Spleen (tissue), 11 donors: ENCODE measurements at regions not wholly inside any gene's neighbourhood (a gene's known extent, or its start where the extent isn't known, plus 50 kb on each side); places are given as distances from the start of the nearest gene placed in this dataset.
A peak's percentile ranks its signal among the peaks of the same experiment; 100 is the strongest.

Source experiments
- DNase-seq: peaks from one replicate; pipeline ENCODE4 v3.0.0-alpha.2; 2020
- H3K27ac ChIP-seq, 8 donors: fragments of 200-600 bp; sonication (generic) in 7 of 8; 1 replicate in 4 of 8; 2 replicates in 4 of 8; pipeline versions ENCODE4 v1.5.0 to v1.8.0; 2016 to 2021; ENCODE audit warnings: inconsistent platforms in 4 of 8, mild to moderate bottlenecking in 4 of 8, moderate library complexity in 1 of 8
- H3K27me3 ChIP-seq, 7 donors: fragments of 200-600 bp; sonication (generic) in 6 of 7; replicated peaks in 1 of 7; 1 replicate in 4 of 7; 2 replicates in 3 of 7; pipeline versions ENCODE4 v1.5.0 to v1.8.0; 2016 to 2021; ENCODE audit warnings: inconsistent platforms in 3 of 7, mild to moderate bottlenecking in 1 of 7
- H3K36me3 ChIP-seq, 6 donors: fragments of 200-600 bp; sonication (generic) in 5 of 6; 1 replicate in 4 of 6; 2 replicates in 2 of 6; pipeline versions ENCODE4 v1.5.0 to v1.8.0; 2016 to 2021; ENCODE audit warnings: inconsistent platforms in 2 of 6
- H3K4me1 ChIP-seq, 6 donors: fragments of 200-600 bp; sonication (generic) in 5 of 6; 1 replicate in 3 of 6; 2 replicates in 3 of 6; pipeline versions ENCODE4 v1.5.0 to v1.8.0; 2016 to 2021; ENCODE audit warnings: inconsistent platforms in 3 of 6
- H3K4me3 ChIP-seq, 8 donors: fragments of 200-600 bp; sonication (generic) in 7 of 8; 1 replicate in 4 of 8; 2 replicates in 4 of 8; pipeline versions ENCODE4 v1.5.0 to v1.8.0; 2016 to 2021; ENCODE audit warnings: inconsistent platforms in 4 of 8, mild to moderate bottlenecking in 4 of 8, moderate library complexity in 2 of 8
- H3K9me3 ChIP-seq, 8 donors: fragments of 200-600 bp; sonication (generic) in 7 of 8; 1 replicate in 4 of 8; 2 replicates in 4 of 8; pipeline versions ENCODE4 v1.5.0 to v1.8.0; 2016 to 2021; ENCODE audit warnings: inconsistent platforms in 4 of 8
- CTCF ChIP-seq, 11 experiments: fragments of 200-600 bp in 7 of 11; fragments of 450-650 bp in 4 of 11; sonication (generic) in 4 of 11; IDR thresholded peaks in 8 of 11; conservative IDR thresholded peaks in 3 of 11; 1 replicate in 7 of 11; 2 replicates in 4 of 11; pipeline versions ENCODE4 v1.4.0 to v1.8.0; 2016 to 2021; ENCODE audit warnings: antibody characterized with exemption in 11 of 11, inconsistent platforms in 4 of 11, mild to moderate bottlenecking in 1 of 11
- POLR2A ChIP-seq, 3 donors: fragments of 450-650 bp; IDR thresholded peaks; one replicate each; pipeline ENCODE4 v1.5.1; 2017; ENCODE audit warnings: antibody characterized with exemption in 3 of 3, mild to moderate bottlenecking in 1 of 3
- POLR2AphosphoS5 ChIP-seq, 3 donors: sonication (generic); formaldehyde crosslinking; IDR thresholded peaks; one replicate each; pipeline ENCODE4 v1.5.1; 2017; ENCODE audit warnings: antibody characterized with exemption in 3 of 3
- WGBS, 5 donors: extraction: QIAGEN DNeasy Blood & Tissue Kit in 3 of 5; methylation state at CpG; one replicate each; pipeline versions ENCODE4 v1.1.5 to v1.1.7; 2013 to 2018; 5-methylcytosine and 5-hydroxymethylcytosine counted together
- intact Hi-C: fragments of 100-400 bp; cut with DNase I; formaldehyde crosslinking; loops from one replicate; pipeline ENCODE4 v1.15.0; 2023; ENCODE audit warnings: low total_unique reads
- donor health status: healthy with polysubstance abuse.
- donor health status: DM: no; HTN: no; CAD: no; lungs with moderate emphysema.
- donor health status: DM: no; HTN: no; CAD: no.
- donor health status: Bipolar disorder and iron deficiency.
- donor health status: healthy.
- donor health status: DM: no; HTN: no; CAD: no.
- donor health status: DM: yes; HTN: yes; CAD: no.

GRCh38 chr18:62457877-62458276, 64.9 kb upstream of the ZCCHC2 start:
- DNase-seq: no peak
- peaks cover 0 to 34% (median 8%) of the 10 kb centered on the region in 6 donors for H3K4me1 ChIP-seq
- no peak overlapping the region for H3K27ac ChIP-seq
- 80 to 92% (median 82%) methylated on average over 3 of the region's 3 CpGs for WGBS, 5 donors
- no peaks in the 10 kb centered on the region for H3K36me3 ChIP-seq
- intact Hi-C loops: no loop called here
- peaks cover 0 to 7% (median 0%) of the 10 kb centered on the region in 7 donors for H3K27me3 ChIP-seq
- TF ChIP-seq POLR2A (IDR thresholded peaks at IDR 0.05) (no peak), CTCF (IDR thresholded peaks at IDR 0.05 in 8 of 11, conservative IDR thresholded peaks at IDR 0.05 in 3 of 11) (no peak), POLR2AphosphoS5 (IDR thresholded peaks at IDR 0.05) (no peak)
- H3K4me3 ChIP-seq: no peak overlapping the region
- H3K9me3 ChIP-seq: no peaks in the 10 kb centered on the region

- 72 to 89% (median 87%) methylated on average over 2 of the region's 2 CpGs for WGBS, 5 donors
- no peak for DNase-seq
- peaks cover 0 to 7% (median 0%) of the 10 kb centered on the region in 7 donors for H3K27me3 ChIP-seq
- intact Hi-C loops: no loop called here
- H3K9me3 ChIP-seq: no peaks in the 10 kb centered on the region
- H3K4me1 ChIP-seq: peaks cover 0 to 29% (median 6%) of the 10 kb centered on the region in 6 donors
- no peak overlapping the region for H3K4me3 ChIP-seq
- no peak for TF ChIP-seq CTCF (IDR thresholded peaks at IDR 0.05 in 8 of 11, conservative IDR thresholded peaks at IDR 0.05 in 3 of 11)
- no peak for TF ChIP-seq POLR2A (IDR thresholded peaks at IDR 0.05)
- no peak for TF ChIP-seq POLR2AphosphoS5 (IDR thresholded peaks at IDR 0.05)
- H3K36me3 ChIP-seq: no peaks in the 10 kb centered on the region
- H3K27ac ChIP-seq: no peak overlapping the region
These were observed 64.5 kb upstream of the ZCCHC2 start for GRCh38 chr18:62458346-62458745.

- no peaks in the 10 kb centered on the region for H3K36me3 ChIP-seq
- H3K4me3 ChIP-seq: no peak overlapping the region
- DNase-seq: no peak
- H3K4me1 ChIP-seq: peaks cover 0 to 22% (median 6%) of the 10 kb centered on the region in 6 donors
- 84 to 88% (median 86%) methylated on average over 12 of the region's 12 CpGs for WGBS, 5 donors
- peaks cover 0 to 7% (median 0%) of the 10 kb centered on the region in 7 donors for H3K27me3 ChIP-seq
- H3K27ac ChIP-seq: no peak overlapping the region
- no peak for TF ChIP-seq CTCF (IDR thresholded peaks at IDR 0.05 in 8 of 11, conservative IDR thresholded peaks at IDR 0.05 in 3 of 11)
- no peak for TF ChIP-seq POLR2A (IDR thresholded peaks at IDR 0.05)
- no peaks in the 10 kb centered on the region for H3K9me3 ChIP-seq
- intact Hi-C loops: no loop called here
These were observed 63.7 kb upstream of the ZCCHC2 start for GRCh38 chr18:62458868-62459716.

- DNase-seq: no peak
- H3K27ac ChIP-seq: peak overlapping the region in 4 of 8 donors; percentile 10 to 52 (median 26)
These were observed 61.9 kb upstream of the ZCCHC2 start for GRCh38 chr18:62460851-62461300.

More at GRCh38 chr18:62460851-62461300, 61.9 kb upstream of the ZCCHC2 start:
- 27 to 63% (median 53%) methylated on average over 1 of the region's 1 CpG for WGBS, 5 donors
- Histone ChIP-seq H3K27me3 (no peaks in the 10 kb centered on the region), H3K36me3 (no peaks in the 10 kb centered on the region), H3K9me3 (peaks cover 0 to 9% (median 4%) of the 10 kb centered on the region in 8 donors), H3K4me3 (no peak overlapping the region), H3K4me1 (peaks cover 0 to 13% (median 6%) of the 10 kb centered on the region in 6 donors)
- intact Hi-C loops: no loop called here
- TF ChIP-seq POLR2A (IDR thresholded peaks at IDR 0.05) (no peak), CTCF (IDR thresholded peaks at IDR 0.05 in 8 of 11, conservative IDR thresholded peaks at IDR 0.05 in 3 of 11) (no peak), POLR2AphosphoS5 (IDR thresholded peaks at IDR 0.05) (no peak)
